DMS153 treated with DMSO at 0.1 percent for 48 hours (cell line): ENCODE measurements at regions not wholly inside any gene's neighbourhood (a gene's known extent, or its start where the extent isn't known, plus 50 kb on each side); places are given as distances from the start of the nearest gene placed in this dataset.
A peak's percentile ranks its signal among the peaks of the same experiment; 100 is the strongest.
"Not testable (repeated sequence)": the region's sequence is repeated elsewhere in the genome, so short reads cannot be mapped to it uniquely, and the experiment has no call there.

Experiments used
- DNase-seq: peaks from one replicate; lab custom pipeline; 2025; ENCODE audit not compliant: unreplicated experiment; lab: John Stamatoyannopoulos, UW

DNA sequence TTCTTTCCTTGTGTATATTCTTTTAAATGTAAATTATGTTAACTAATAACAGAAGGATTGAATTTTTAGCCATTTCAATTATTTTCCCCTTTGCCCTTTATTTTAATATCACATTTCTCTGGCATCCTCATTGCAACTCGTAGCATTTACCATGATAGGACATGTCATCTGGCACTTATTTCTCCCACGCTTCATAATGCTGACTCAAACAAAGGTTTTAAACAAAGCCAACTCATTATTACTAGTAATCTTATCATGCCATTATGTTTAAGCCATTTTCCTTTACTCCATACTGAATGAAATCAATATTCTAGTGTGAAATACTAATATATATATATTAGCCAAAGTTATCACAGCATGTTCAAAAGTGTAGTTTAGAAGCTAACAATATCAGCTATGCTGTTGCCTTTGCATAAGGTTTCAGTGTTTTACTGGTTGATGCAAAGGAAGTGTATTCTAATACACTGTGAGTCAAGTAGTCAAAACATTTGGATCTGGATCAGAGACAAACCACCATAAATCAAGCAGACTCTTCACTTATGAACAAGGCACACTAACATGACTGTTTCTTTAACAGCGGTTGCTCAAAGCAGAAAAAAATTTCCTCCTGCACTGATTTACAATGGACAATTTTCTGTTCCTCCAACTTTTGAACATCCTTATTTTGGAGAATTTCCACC is 281.6 kb downstream of the SLC7A11 start:
- DNase-seq = no peak

DNA sequence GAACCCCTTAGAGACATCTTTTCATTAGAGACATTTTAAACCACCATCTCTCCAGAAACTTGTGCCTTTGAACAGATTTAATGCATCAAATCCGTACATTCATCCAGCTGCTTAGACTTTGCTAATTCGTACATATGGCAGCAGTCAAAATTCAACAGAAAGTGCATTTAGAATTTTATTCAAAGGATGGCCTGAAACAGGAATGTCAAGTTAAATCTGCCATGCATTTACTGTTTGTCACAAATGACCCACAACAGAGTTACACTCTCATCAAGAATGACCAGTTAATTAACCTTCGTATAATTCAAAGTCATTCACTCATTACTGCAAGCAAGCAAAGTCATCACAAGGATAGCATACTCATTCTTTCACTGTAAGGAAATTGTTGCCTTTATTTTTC is 284.3 kb downstream of the SLC7A11 start:
- no peak for DNase-seq

DNA sequence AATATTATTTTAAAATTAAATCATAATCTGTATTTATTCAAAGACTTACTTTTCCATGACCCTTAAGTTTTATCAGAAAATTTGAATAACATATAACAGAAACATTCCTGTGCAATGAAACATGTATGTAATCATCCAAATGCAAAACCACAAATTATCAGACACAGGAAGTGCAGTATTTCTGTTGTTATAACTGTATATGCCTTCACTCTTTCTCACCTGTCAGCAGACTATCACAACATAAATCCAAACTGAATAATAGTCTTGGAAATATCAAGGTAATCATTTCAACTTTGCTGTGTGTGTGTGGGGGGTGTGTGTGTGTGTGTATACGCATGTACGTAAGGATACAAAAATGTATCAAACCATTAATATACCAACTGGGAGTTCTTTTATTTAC is 285.9 kb downstream of the SLC7A11 start:
- no peak for DNase-seq

DNA sequence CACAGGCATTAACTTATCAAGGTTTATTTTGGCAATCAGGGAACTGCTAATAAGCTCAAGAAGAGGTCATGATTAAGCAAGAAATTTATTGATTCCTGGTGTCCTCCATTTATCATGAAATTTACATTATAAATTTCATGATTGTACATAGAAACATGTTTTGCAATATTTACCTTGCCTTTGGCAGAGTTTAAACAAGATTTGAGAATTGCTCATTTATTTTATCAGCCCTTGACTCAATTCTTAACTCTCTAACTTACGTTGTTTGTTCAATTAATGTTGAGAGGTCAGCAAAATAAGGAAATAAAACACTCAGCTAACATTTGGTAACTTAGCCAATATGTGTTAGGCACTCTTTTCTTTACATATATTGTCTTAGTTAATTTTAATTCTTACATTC is 286.6 kb downstream of the SLC7A11 start:
- DNase-seq = no peak

DNA sequence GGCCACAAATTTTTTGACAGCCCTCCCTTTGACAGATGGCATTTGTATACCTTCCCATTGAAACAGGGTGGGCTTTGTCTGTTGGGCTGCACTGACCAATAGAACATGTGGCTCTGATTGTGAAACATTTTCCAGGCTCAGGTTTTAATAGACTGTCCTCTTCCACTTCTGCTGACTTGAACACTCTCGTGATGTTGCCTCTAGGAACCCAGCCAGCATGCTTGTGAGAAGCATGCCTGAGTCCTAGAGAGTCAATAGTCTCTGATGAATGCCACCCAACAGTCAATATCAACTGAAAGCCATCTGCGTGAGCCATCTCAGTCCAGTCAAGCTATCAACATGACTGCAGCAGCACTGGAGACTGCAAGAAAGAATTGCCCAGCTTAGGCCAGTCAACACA is 290.0 kb downstream of the SLC7A11 start:
- no peak for DNase-seq

DNA sequence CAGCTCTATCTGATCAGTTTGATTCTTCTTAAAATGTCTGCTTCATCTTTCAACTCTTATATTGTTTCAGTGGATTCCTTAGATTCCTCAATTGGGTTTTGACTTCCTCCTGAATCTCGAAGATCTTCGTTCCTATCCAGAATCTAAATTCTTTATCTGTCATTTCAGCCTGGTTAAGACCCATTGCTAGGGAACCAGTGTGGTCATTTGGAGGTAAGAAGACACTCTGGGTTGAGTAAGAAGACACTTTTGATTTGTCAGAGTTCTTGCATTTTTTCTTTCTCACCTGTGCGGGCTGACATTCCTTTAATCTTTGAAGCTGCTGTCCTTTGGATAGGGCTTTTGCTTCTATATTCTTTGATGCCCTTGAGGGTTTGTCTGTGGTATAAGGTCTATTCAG is 291.9 kb downstream of the SLC7A11 start:
- no peak for DNase-seq

DNA sequence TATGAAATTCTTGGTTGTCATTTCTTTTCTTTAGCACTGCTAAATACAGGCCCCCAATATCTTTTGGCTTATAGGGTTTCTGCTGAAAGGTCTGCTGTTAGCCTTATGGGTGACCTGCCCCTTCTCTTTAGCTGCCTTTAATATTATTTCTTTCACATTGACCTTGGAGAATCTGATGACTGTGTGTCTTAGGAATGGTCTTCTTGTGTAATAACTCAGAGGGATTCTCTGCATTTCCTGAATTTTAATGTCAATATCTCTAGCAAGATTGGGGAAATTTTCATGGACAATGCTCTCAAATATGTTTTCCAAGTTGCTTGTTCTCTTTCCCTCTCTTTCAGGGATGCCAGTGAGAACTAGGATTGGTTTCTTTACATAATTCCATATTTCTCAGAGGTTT is 292.4 kb downstream of the SLC7A11 start:
- DNase-seq = no peak

DNA sequence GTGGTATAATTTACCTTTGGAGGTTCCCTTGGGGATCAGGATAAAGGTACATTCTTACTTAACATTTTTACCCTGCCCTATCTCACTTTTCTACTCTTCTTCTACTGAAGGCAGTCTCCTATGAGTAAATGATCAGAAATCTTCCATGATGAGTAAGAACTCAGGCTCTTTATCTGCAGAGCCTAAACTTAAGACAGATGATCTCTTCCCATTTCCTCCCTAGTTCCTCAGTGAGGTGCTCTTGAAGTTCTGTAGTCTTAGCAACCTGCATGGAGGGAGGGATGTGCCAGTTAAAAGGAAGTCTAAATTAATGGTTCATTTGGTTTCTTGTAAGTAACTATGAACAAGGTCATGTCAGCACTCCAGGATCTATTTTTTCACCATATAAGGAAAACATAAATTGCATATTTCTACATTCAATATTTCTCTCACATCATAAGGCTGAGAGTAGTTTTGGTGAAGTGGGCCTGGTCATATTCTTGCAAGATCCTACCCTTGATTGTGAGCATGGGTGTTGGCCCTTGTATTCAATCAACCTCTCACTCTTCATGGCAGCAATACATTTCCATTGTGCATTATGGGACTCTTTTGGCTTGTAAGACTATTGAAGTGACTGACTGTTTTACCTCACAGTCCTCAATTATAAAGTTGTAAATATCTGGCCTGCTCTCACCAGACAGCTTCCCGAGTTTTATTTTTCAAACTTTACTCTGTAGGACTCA is 295.5 kb downstream of the SLC7A11 start:
- no peak for DNase-seq

DNA sequence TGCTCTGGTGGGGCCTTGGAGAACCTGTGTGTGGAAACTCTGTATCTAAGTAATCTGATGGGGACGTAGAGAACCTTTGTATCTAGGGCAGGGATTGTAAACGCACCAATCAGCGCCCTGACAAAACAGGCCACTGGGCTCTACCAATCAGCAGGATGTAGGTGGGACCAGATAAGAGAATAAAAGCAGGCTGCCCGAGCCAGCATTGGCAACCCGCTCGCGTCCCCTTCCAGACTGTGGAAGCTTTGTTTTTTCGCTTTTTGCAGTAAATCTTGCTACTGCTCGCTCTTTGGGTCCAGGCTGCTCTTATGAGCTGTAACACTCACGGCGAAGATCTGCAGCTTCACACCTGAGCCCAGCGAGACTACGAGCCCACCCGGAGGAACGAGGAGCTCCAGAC is 299.3 kb downstream of the SLC7A11 start:
- DNase-seq = not testable (repeated sequence)

DNA sequence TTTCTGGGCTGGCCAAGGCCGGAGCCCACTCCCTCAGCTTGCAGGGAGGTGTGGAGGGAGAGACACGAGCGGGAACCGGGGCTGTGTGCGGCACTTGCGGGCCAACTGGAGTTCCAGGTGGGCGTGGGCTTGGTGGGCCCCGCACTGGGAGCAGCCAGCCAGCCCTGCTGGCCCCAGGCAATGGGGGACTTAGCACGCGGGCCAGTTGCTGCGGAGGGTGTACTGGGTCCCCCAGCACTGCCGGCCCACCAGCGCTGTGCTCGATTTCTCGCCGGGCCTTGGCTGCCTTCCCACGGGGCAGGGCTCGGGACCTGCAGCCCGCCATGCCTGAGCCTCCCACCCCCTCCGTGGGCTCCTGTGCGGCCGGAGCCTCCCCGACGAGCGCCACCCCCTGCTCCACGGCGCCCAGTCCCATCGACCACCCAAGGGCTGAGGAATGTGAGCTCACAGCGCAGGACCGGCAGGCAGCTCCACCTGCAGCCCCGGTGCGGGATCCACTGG is 300.1 kb downstream of the SLC7A11 start:
- DNase-seq = not testable (repeated sequence)

DNA sequence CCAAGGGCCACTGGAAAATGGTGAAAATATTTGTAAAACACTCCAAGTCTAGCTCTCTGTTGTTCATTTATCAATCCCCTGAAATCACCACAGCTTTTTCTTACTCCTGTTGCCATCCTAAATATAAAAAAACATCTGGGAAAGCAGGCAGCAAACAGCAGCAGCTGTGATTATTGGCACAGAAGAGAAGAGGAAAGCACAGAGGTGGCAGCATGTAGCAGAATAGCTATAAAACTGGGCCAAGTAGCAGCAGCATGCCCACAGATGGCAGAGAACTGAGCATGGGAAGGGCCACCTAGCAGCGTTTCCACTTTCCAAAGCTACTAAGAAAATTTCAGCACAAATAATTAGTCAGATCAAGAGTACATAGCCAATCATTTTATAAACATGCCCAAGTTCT is 307.2 kb downstream of the SLC7A11 start:
- DNase-seq = no peak

DNA sequence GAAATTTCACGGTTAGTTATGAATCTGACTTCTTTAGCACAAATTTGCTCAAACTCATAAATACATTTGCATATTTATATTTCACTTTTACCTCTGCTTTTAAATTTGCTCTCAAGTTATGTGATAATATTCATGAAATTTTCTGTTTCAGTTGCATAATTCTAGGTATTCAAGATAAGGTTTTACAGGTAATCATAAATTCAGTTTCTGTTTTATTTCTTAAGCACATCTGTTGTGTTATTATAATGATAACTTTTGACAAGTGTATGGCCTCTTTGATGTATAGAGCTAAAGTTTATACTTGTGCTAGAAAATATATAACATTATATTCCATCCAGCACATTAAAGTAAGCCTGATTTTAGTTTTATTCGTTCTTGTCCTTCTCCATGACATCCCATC is 308.1 kb downstream of the SLC7A11 start:
- DNase-seq = no peak

DNA sequence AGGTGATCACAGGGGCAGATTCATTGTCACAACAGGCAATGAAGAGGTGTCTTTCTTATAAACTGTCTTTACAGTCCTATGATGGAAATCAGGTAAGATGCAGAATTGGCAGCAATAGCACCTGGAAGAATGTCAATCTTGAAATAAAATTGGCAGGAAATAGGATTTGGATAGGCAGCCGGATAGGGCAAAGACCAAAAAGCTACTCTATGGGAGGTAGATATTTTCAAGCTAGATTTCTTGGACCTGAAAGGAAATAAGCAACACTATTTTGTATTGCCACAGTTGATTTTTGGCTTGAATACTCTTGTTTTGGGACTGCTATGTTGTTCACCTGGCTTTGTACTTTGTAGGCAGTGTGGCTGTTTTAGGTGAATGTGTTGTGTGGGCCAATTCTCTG is 314.2 kb downstream of the SLC7A11 start:
- DNase-seq = no peak

DNA sequence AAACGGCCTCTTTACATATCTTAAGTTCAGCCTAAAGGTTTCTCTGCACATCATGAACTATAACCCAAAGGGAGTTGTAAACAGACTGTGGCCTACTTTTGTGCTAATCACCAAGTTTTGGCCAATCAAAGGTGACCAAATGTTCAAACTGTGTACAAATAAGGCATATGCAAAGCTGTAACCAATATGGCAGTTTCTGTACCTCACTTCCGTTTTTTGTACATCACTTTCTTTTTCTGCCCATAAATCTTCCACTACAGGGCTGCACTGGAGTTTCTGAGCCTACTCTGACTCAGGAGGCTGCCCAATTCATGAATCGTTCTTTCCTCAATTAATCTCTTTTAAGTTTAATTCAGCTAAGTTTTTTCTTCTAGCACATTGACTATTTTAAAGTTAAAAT is 318.7 kb downstream of the SLC7A11 start:
- no peak for DNase-seq

DNA sequence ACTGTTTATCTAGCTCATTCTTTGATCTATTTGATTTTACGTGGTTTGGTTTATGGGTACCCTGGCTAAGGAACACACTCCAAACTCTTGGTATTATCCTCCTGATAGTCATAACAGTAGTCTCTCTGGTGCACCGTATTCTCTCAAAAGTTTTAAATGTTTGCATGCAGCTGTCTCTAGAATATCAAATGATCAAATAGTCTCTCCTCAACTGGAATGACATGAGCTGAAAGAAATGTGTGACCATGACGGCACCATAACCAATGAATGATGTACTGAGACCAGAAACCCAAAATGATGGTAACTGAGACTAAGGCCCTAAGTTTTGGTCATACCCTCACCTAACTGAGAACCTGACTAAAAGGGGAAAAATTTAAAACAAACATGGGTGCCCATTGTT is 319.4 kb downstream of the SLC7A11 start:
- no peak for DNase-seq

DNA sequence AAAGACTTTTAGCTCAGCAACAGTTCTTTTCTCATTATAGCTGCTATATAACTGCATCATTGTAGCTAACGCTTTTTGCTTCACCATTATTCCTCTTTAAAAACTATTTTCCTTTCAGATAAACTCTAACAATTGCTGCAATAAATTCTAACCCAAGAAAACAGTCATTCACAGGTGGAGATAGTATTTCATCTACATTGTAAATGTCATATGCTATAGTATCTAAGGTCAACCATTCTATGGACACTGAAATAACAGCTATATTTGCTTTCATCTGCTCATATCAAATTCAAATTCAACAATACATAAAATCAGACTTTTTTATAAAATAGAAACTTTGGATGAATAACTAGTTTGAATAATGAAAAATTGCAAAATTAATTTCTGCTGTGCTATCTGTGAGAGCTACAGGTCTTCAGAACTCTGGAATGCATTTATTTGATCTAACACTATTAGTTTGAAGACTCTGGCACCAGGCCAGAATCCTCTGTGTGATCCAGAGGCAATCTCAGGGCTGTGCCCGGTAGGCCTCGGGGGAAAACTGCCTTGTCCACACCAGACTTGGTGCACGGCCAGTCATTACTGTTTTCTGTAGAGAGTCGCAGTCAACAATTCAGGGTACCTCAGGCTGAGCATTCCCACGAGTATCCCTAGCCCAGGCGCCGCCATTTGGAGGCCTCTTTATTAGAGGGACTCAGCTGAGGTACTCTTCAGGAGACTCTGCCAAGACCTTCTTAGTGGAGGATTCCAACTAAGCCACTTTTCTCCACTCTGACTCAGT is 332.4 kb downstream of the SLC7A11 start:
- peak; percentile 37 for DNase-seq

DNA sequence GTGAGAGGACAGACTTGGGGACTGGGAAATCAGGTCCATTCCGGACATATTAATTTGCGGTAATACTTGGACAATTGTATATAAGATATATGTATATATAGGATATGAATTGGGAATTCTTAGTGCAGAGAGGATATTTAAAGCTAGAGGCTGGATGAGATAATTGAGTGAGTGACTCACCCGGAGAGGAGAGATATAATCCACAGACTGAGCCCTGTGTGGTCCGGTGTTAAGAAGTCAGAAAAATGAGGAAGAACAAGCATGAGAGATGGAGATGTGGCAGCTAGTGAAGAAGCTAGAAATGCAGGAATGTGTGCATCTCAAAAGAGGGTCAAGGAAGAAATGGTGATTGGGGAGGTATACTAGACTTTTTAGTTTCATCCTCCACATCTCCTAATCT is 336.2 kb downstream of the SLC7A11 start:
- DNase-seq = no peak

DNA sequence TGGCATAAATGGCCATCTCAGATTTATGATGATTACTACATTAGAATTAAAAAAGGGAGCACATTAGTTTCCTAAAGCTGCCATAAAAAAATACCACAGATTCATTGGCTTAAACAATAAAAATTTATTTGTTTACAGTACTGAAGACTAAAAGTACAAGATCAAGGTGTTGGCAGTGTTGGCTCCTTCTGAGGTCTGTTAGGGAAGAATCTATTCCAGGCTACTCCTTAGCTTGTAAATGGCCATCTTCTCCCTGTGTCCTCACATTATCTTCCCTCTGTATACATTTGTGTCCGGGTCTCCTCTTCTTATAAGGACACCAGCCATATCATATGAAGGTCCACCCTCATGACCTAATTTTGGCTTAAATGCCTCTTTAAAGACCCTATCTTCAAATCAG is 341.0 kb downstream of the SLC7A11 start:
- no peak for DNase-seq

DNA sequence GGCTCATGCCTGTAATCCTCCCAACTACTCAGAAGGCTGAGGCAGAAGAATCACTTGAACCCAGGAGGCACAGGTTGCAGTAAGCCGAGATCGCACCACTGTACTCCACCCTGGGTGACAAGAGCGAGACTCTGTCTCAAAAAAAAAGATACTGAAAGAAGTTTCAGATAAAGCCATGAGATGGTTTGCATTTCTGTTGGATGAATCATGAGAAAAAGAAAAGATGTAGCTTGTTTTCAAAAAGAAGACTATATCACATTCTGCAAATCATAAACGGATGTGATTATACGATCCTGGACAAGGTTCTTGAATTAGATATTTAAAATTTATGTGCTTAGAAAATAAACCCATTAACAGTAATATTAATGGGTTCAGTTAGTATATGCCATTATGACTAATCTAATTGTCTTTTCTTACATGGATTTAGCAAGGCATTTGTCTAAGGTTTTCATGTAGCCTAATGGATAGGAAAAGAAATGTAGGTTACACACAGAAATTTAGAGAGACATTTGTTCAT is 345.9 kb downstream of the SLC7A11 start:
- no peak for DNase-seq

DNA sequence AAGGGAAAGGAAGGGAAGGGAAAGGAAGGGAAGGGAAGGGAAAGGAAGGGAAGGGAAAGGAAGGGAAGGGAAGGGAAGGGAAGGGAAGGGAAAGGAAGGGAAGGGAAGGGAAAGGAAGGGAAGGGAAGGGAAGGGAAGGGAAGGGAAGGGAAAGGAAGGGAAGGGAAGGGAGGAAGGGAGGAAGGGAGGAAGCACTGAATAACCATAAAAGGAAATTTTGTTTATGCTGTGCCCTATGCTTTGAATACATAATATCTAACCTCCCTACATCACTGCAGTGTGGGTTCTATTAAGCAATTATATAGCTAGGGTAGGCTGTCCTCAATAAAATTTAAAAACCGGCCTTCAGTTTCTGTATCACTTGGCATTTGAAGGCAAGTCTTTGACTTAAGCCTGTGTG is 346.6 kb downstream of the SLC7A11 start:
- not testable (repeated sequence) for DNase-seq

DNA sequence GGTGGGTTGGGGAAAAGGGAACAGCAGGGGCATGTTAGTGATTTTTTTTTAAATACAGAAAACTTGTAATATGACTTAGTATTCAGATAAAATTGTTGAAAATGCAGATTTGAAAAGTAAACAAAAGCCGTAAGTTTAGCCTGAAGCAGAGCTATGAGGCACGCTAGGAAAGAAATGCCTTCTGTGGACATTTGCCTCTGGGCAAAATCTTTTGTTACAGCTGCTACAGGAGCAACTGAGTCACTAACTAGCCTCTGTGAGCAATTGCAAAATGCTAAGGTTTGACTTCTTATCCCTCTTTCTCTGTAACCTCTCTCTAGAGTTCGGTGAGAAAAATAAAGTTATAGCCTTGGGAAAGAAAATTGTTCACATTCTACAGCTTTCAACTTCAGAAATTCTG is 350.0 kb downstream of the SLC7A11 start:
- no peak for DNase-seq

DNA sequence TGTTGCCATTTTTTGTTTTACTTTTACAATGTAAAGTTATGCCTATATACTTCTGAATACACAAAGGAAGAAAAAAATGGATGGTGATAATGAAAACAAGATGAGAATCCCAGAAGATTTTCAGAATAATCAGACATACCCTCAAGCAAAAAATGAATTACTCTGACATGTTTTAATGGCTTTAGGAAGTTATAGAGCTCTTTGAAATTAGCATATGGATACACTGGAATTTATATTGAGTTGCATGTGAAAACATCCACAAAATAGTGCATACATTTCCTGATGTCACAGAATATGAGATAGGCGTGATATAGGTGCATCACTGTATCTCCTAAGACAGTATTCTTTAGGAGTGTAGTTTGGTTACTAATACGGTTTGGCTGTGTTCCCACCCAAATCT is 351.3 kb downstream of the SLC7A11 start:
- DNase-seq = no peak
